Neural progenitor cell (in vitro differentiated cells): ENCODE measurements at regions not wholly inside any gene's neighbourhood (a gene's known extent, or its start where the extent isn't known, plus 50 kb on each side); places are given as distances from the start of the nearest gene placed in this dataset.

ENCODE experiments used
- CTCF ChIP-seq: fragments of 200-600 bp; sonication (generic); IDR thresholded peaks from 2 replicates; pipeline ENCODE4 v1.5.1; 2017; ENCODE audit warnings: antibody characterized with exemption, mild to moderate bottlenecking
- EZH2 ChIP-seq: fragments of 200-600 bp; sonication (generic); IDR thresholded peaks from 2 replicates; pipeline ENCODE4 v1.6.1; 2017; ENCODE audit warnings: antibody characterized with exemption, mild to moderate bottlenecking, moderate library complexity

- TF ChIP-seq CTCF (no peak), EZH2 (no peak)
Observed at GRCh38 chr19:31574251-31574973, 225.2 kb upstream of the TSHZ3 start.
